ENCODE measurements at regions not wholly inside any gene's neighbourhood (a gene's known extent, or its start where the extent isn't known, plus 50 kb on each side); places are given as distances from the start of the nearest gene placed in this dataset.

GRCh38 chr9:79289856-79290255 is 281.9 kb upstream of the TLE4 start:
- TF ChIP-seq CTCF (IDR thresholded peaks at IDR 0.05) (no peak), POLR2A (IDR thresholded peaks at IDR 0.05) (no peak)

Measured in ovary (tissue), 3 donors.